GM19023 (cell line): ENCODE measurements at regions not wholly inside any gene's neighbourhood (a gene's known extent, or its start where the extent isn't known, plus 50 kb on each side); places are given as distances from the start of the nearest gene placed in this dataset.

ENCODE experiments used
- ATAC-seq: cut with Tn5 transposase; IDR thresholded peaks from one replicate; pipeline ENCODE4 v1.9.1; 2021; ENCODE audit warnings: mild to moderate bottlenecking, moderate library complexity; ENCODE audit not compliant: unreplicated experiment

DNA sequence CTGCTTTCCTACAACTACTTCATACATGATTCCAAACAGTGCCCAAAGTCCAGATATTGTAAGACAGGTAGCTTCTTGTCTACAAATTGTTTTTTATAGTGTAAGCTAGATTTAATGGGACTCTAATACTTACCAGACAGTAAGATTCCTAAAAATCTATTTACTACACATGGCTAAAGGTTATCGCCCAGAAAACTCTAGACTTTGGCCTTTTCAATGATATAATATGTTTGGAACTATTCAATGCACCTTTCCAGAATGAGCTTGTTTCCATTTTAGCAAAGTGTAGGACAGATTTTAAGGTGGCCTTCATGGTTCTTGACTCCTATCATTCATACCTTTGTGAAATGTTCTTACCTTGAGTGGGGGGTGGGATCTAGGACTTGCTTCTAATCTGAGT, 951.0 kb downstream of the SORCS1 start:
- ATAC-seq = no peak

- no peak for ATAC-seq
Observed at GRCh38 chr10:106198275-106198674, 966.2 kb downstream of the SORCS1 start.

- no peak for ATAC-seq
Observed at GRCh38 chr10:106189292-106189691, 975.2 kb downstream of the SORCS1 start.

GRCh38 chr10:106185951-106186350, 978.6 kb downstream of the SORCS1 start:
- ATAC-seq = no peak

DNA sequence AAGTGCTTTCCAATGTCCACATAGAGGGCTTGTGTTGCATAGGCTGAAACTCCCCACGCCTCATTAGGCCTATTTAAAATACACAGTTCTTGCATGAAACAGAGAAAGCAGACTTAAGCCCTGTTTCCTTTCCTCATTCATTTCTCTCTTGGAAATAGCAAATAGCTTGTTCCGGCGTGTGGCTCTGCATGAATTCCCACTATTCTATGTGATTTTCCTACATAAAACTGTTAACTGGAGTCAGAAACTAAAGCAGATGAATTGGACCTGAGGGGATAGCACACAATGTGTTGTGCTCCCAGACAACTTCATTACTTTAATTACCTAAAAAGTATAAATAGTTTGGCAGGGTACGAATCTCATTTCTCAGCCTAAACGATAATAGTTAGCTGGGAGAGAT, 981.5 kb downstream of the SORCS1 start:
- ATAC-seq = no peak

- ATAC-seq = no peak
Observed at GRCh38 chr10:106182542-106182941, 982.0 kb downstream of the SORCS1 start.

GRCh38 chr10:106181501-106181900, 983.0 kb downstream of the SORCS1 start:
- ATAC-seq = no peak

- no peak for ATAC-seq
Observed at GRCh38 chr10:106179430-106179829, 985.1 kb downstream of the SORCS1 start.

DNA sequence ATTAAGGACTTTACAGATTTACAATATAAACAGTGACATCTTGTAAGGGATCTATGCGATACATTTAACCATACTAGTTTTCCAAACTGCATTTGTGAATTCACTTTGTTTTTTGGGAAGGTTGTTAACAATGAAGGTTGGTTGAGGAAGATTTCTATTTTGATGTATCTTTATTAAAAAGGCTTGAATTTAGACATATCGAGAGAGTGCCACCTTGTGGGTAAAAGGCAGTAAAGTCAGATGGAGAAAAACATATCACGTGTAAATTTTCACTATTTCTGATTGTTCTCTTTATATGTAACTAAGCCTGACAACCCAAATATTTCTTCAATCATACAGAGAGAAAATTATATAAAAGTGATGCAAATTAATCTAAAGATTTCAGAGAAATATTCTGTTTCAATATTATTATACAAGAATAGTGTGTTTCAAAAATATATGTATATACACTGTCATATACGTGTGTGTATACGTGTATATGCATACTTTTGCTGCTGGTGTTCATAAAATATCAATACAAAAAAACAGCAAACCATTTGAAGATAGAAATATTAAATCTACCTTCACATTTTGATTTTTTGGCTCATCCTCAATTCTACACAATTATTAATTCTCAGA, 988.6 kb downstream of the SORCS1 start:
- ATAC-seq = no peak

GRCh38 chr10:106173838-106174237, 990.7 kb downstream of the SORCS1 start:
- no peak for ATAC-seq

- no peak for ATAC-seq
Observed at GRCh38 chr10:106169241-106169640, 995.3 kb downstream of the SORCS1 start.

DNA sequence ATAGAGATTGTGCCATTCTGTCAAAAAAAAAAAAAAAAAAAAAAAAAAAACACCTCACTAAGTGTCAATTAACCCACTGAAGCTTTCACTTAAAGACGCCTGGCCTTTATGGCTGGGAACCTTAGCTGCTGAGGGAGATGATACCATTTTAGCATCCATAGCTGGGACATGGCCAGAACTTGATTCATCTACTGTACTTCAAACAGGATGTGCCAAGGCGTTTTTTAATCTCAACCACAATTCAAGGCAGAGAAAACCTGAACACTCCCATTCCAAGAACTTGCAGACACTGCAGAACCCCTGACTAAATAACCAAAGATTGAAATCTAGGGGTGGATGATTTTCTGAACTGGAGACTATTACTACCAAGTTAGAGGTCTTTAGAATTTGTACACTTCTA, 996.6 kb downstream of the SORCS1 start:
- no peak for ATAC-seq

DNA sequence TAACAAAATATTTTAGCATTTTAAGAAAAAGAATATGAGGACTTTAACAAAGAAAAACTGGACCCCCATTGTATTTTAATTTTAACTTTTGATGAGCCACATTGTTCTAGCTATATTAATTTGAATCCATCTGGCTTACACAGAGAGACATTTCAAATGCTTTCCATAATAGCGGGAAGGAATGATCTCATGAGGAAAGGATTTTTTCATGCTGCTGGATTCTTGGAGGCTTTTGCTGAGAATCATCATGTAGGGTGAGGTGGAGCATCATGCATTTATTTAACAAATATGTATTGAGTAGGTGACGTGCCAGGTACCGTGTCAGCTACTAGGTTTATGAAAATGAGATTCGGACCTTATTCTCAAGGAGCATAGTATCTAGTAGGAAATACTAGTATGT, 1006.3 kb downstream of the SORCS1 start:
- ATAC-seq = no peak

GRCh38 chr10:106147021-106147420, 1017.5 kb downstream of the SORCS1 start:
- ATAC-seq = no peak

DNA sequence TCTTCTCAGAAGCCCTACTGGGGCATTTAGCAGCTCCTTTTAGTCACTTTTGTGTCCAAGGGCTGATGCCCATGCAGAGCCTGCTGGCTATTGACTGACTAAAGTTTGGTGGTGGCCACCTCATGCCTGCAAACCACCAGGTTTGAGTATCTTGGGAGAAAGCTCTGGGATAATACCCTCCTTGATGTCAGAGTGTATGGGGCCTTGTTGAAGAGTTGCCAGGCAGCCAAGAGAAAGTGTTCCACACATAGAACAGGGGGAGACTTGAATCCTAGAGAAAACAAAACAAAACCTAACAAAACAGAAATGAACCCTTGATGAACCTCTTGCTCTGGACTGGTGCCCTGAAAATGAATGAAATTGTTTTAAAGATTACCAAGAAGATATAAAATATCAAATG, 1024.6 kb downstream of the SORCS1 start:
- no peak for ATAC-seq

GRCh38 chr10:106136175-106136574, 1028.3 kb downstream of the SORCS1 start:
- no peak for ATAC-seq

DNA sequence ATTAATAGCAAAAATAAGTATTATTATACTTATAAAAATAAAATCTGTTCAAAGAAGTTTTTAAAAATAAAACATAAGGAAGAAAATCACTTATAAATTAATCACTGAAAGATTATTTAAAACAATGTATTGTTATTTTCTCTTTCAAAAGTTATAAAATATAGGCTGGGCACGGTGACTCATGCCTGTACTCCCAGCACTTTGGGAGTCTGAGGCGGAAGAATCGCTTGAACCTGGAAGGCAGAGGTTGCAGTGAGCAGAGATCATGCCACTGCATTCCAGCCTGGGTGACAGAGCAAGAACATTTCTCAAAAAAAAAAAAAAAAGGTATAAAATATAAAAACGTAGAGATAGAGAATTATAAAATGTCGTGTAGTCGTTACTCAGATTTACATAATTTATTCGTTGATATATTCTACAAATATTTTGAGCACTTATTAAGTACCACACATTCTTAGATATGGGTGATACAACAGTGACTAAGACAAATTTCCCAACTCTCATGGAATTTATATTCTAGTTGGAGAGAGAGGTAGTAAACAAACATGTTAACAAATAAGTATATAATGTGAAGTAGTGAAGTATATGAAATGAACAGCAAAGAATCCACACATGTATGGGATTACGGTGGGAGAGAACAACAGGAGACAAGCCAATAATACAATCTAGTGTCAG, 1030.0 kb downstream of the SORCS1 start:
- no peak for ATAC-seq

- ATAC-seq = no peak
Observed at GRCh38 chr10:106133451-106133850, 1031.1 kb downstream of the SORCS1 start.

- ATAC-seq = no peak
Observed at GRCh38 chr10:106132956-106133355, 1031.5 kb downstream of the SORCS1 start.

- ATAC-seq = no peak
Observed at GRCh38 chr10:106114656-106115186, 1049.8 kb downstream of the SORCS1 start.

DNA sequence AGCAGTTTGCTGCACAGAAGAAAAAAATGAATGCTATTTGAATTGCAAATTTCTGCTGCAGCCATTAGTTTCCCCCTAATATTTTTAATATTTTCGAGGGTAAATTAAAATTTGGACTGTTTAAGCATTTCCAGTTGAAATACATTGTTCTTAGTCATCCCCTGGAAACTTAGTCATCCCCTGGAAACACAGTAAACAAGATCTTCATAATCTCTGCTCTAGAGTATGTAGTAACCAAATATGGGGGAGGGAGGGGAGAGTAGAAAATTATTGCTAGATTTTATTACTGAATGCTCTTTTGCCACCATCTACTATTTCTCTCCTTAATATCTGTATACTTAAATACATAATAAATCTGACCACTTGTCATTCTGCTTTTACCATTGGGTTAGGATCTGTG, 1053.3 kb downstream of the SORCS1 start:
- no peak for ATAC-seq

- no peak for ATAC-seq
Observed at GRCh38 chr10:106107706-106108105, 1056.8 kb downstream of the SORCS1 start.

DNA sequence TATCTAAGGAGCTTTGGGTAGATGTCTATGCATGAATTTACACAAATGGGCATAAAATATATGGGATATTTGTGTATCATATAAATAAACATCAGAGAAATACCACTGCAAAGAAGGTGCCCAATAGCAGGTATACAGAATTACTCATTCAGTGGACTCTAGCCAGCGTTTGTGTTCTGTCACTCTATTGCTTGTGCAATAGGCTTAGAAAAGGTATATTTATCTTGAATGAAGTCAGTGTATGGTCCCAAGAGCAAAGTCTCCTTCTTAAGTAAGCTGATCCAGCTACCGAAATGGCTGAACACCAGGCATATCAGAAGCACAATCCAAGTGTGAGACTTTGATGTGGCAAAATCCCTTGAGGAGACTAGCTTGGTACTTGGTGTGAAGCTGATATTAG, 1058.4 kb downstream of the SORCS1 start:
- no peak for ATAC-seq
